Fibroblast of peridontal ligament (primary cell): ENCODE measurements at regions not wholly inside any gene's neighbourhood (a gene's known extent, or its start where the extent isn't known, plus 50 kb on each side); places are given as distances from the start of the nearest gene placed in this dataset.

Experiments
- DNase-seq: peaks from one replicate; pipeline ENCODE4 v3.0.0-alpha.2; 2010; ENCODE audit errors: extremely low read depth

DNA sequence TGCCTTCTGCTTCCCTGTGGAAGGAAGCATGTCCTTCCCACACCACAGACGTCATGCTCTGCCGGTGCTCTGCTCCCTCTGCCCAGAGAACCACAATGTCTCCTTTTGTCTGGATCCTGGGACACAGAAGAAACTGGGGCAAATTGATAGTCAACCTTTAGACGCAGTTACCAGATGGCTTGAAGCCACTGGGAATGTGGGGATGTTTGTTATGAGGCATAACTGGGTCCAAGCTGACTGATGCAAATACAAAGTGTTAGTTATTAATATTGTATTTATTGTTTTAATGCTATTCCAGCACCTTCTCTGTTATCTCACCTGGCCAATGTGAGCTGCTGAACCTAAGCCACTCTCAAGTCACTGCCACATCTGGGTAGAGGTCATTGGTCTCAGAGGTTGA lies 322.2 kb downstream of the SHANK2 start:
- no peak for DNase-seq

- DNase-seq = no peak
These were observed 320.9 kb downstream of the SHANK2 start for GRCh38 chr11:70931430-70931829.

DNA sequence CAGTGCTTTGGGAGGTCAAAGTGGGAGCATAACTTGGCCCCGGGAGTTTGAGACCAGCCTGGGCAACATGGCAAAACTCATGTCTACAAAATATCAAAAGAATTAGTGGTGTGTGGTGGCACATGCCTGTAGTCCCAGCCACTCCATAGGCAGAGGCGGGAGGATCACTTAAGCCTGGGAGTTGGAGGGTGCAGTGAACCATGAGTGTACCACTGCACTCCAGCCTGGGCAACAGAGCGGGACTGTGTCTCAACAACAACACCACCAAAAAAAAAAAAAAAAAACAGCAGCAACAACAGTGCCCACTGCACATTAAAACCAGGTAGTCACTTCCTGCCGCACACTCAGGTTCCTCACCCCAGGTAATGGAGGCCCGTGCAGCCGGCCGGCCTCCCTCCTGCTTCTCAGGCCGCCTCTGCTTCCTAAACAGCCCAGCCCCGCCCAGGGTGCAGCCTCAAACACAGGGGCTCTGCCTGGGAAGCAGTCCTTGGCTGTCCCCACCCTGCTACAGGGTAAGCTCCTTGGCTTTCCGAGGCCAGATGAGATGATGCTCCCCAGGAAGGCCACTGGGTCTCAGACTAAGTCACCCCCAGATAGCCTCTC lies 318.3 kb downstream of the SHANK2 start:
- DNase-seq = no peak

GRCh38 chr11:70935006-70935768 lies 317.2 kb downstream of the SHANK2 start:
- DNase-seq = no peak

DNA sequence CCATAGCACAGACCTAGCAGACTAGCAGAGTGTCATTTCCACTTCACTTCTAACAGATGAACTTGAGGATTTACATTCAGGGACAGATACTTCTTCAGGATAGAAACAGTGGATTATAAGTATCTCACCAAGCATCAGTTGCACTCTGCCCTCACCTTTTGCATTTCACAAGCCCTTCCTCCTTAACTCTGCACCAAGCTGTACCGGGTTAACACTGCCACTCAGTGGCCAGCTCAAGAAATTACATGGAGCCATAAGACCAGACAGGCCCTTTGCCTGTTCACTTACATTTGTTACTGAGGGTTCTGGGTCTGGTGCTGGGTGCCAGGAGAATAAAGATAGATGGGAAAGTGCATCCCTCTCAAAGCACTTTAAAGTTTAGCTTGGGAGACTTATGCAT lies 309.8 kb downstream of the SHANK2 start:
- no peak for DNase-seq

DNA sequence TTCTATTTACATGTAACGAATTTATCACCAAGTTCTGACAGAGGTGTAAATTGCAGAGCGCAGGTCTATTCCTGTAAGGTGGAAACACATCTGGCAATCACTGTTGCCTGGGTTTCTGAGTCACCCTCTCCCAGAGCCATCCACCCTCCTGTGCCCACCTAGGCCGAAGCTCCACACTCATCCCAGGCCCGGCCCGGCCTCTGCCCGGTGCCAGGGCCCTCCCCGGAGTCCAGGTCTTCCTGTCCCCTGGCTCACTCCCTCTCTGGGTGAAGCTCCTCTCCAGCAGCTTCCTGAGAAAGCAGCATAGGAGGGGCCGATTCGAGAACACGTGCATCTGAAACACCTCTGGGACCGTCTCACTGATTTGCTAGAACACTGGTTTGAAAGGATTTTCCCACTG lies 308.2 kb downstream of the SHANK2 start:
- no peak for DNase-seq

DNA sequence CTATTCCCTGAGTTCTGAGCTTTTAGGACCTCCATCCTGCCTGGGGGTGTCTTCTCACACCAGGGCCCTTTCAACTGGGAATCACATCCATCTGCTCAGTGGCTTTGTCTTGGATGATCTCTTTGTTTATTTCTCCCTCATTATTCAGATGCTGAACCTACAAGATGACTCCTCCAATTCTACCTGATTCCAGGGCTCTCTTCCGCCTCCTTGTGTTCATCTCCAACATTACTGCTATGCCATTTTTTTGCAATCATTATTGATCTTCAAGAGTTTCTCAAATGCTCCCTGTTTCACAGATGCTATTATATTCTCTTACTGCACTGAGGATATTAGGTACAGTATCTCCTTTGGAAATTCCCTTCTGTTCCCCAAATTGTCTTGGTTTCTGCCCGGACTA lies 307.7 kb downstream of the SHANK2 start:
- DNase-seq = no peak

- no peak for DNase-seq
These were observed 304.0 kb downstream of the SHANK2 start for GRCh38 chr11:70948398-70948797.

DNA sequence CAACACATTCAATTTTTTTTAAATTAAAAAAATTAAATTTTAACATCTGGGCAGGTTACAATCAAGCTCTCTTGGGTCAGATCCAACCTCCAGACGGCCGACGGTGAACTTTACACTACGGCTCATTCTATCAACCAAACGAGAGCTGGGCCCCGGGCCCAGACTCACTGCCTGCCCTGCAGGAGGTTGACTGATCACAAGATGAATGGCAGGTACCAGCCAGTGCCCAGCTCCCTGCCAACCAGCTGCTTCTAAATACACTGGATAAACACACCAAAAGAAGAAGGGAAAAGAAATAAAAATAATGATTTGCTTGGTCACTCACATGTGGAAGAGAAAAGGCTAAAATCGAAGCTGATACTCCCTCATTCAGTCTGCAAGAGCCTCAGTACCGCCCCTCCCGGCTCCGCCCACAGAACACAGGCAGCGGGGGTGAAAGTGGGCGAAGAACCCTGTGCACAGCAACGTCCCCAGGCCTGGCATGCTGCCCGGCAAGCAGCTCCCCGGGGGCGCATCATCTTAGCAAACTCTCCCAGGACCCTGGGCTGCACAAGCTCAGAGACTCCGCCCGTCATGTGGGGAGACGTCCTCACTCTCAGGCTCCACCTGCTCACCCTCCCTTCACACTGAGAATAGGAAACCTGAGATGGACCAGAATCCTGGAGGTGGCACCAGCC lies 303.4 kb downstream of the SHANK2 start:
- DNase-seq = no peak

DNA sequence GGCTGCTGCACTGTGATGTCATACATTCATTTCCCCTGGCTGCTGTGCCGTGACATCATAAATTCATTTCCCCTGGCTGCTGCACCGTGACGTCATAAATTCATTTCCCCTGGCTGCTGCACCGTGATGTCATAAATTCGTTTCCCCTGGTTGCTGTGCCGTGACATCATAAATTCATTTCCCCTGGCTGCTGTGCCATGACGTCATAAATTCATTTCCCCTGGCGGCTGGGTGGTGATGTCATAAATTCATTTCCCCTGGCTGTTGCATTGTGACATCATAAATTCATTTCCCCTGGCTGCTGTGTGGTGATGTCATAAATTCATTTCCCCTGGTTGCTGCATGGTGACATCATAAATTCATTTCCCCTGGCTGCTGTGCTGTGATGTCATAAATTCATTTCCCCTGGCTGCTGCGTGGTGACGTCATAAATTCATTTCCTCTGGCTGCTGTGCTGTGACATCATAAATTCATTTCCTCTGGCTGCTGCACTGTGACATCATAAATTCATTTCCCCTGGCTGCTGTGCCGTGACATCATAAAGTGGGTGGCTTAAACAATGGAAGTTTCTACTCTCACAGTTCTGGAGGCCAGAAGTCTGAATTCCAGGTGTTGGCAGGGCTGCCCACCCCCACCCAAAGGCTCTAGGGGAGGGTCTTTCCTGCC lies 301.1 kb downstream of the SHANK2 start:
- no peak for DNase-seq

DNA sequence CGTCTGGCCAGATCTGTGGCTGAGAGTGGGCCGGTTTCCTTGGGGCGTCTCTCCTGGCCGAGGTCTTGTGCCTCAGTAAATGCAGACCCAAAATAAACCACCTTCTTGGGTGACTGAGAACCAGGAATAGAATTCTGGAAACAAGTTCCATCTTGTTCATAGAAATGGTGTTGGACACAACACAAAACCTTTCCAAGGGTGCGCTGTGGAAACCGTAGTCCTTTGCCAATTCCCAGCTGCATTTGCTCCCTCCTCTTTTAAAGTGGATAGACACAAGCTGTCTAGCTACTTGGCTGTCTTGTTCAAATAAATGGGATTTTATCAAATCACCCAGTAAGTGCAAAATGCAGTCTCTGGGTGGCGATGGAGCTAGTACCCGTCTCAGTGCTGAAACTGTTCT lies 300.2 kb downstream of the SHANK2 start:
- DNase-seq = no peak

- DNase-seq = no peak
These were observed 298.7 kb downstream of the SHANK2 start for GRCh38 chr11:70953720-70954119.

GRCh38 chr11:70954471-70954870 lies 297.9 kb downstream of the SHANK2 start:
- DNase-seq = no peak
